ENCODE measurements at regions not wholly inside any gene's neighbourhood (a gene's known extent, or its start where the extent isn't known, plus 50 kb on each side); places are given as distances from the start of the nearest gene placed in this dataset.

DNA sequence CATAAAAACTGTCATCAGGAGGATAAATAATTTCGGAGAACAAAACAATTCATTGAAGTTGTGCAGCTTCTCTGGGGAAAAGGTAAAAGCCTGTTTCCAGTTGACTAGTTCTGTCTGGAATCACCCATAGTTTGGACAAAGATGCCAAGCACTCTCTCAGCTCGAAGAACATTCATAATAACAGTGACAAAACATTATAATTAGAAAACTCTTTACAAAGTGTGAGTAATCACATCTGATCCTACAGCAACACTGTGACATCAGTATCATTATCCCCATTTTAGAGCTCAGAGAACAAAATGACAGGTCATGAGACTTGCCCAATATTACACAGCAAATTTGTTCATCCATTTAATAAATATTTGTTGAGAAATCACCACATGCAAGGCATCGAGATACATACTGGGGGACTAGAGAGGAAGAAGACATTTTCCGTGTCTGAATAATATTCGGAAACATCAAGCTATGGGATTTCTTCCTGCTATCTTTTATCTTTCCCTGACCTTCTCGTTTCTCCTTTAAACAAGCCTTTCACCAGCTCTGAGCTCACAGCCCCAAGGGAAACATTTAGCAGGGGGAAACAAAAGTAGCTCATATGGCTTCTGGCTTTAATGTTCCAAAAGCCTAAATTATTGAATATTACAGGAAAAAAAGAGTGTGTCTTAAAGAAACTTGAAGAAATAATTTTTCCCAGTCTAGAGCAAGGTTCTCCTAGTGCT is 123.3 kb upstream of the GHITM start:
- TF ChIP-seq POLR2A (IDR thresholded peaks at IDR 0.05), result no peak
- TF ChIP-seq, protein P1, sequence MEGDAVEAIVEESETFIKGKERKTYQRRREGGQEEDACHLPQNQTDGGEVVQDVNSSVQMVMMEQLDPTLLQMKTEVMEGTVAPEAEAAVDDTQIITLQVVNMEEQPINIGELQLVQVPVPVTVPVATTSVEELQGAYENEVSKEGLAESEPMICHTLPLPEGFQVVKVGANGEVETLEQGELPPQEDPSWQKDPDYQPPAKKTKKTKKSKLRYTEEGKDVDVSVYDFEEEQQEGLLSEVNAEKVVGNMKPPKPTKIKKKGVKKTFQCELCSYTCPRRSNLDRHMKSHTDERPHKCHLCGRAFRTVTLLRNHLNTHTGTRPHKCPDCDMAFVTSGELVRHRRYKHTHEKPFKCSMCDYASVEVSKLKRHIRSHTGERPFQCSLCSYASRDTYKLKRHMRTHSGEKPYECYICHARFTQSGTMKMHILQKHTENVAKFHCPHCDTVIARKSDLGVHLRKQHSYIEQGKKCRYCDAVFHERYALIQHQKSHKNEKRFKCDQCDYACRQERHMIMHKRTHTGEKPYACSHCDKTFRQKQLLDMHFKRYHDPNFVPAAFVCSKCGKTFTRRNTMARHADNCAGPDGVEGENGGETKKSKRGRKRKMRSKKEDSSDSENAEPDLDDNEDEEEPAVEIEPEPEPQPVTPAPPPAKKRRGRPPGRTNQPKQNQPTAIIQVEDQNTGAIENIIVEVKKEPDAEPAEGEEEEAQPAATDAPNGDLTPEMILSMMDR (IDR thresholded peaks at IDR 0.05), result no peak

All from uterus (tissue), 2 donors.